GM12891 (cell line): ENCODE measurements at regions not wholly inside any gene's neighbourhood (a gene's known extent, or its start where the extent isn't known, plus 50 kb on each side); places are given as distances from the start of the nearest gene placed in this dataset.
"Not testable (repeated sequence)": the region's sequence is repeated elsewhere in the genome, so short reads cannot be mapped to it uniquely, and the experiment has no call there.

Source experiments
- DNase-seq: peaks from one replicate; pipeline ENCODE4 v3.0.0; 2011; ENCODE audit warnings: low spot score; ENCODE audit not compliant: insufficient read length
- FAIRE-seq: peaks from 2 replicates; lab custom pipeline; 2011; peaks lifted over from hg19 to GRCh38; lab: Jason Lieb, UNC
- PAX5 ChIP-seq: IDR thresholded peaks from 2 replicates; pipeline ENCODE4 v1.6.1; 2011; ENCODE audit warnings: low read length, moderate library complexity, mild to moderate bottlenecking; ENCODE audit not compliant: insufficient read depth, severe bottlenecking
- POLR2A ChIP-seq: IDR thresholded peaks from 2 replicates; pipeline ENCODE4 v1.6.1; 2011; ENCODE audit warnings: low read depth, low read length, control low read depth
- POLR2AphosphoS5 ChIP-seq: IDR thresholded peaks from 2 replicates; pipeline ENCODE4 v1.6.1; 2011; ENCODE audit warnings: low read depth, low read length, control low read depth
- POU2F2 ChIP-seq: IDR thresholded peaks from 2 replicates; pipeline ENCODE4 v1.6.1; 2011; ENCODE audit warnings: low read depth, mild to moderate bottlenecking, control low read depth, low read length, moderate library complexity
- SPI1 ChIP-seq: IDR thresholded peaks from 2 replicates; pipeline ENCODE4 v1.6.1; 2011; ENCODE audit warnings: low read depth, low read length, control low read depth
- TAF1 ChIP-seq: IDR thresholded peaks from 2 replicates; pipeline ENCODE4 v1.6.1; 2011; ENCODE audit warnings: low read depth, low read length, control low read depth

DNA sequence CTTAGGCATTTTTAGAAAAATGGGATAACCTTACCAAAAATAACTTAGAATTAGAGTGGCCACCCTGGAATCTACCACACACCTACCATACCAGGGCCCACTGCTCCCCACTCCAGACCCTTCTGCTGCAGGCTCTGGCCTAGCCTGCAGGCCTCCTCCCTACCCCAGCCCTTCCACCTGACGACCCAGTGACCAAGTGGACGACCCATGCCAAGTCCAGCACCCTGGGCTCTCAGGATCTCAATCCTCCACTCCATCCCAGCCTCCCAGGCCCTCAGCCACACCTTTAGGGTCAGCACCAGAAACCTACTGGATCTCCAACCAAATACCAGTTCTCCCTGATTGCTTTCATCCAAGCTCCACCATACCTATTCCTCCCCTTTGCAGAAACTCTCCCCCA lies 145.8 kb downstream of the TPRA1 start:
- no peak for DNase-seq
- FAIRE-seq = no peak
- TF ChIP-seq PAX5 = no peak
- TF ChIP-seq POLR2AphosphoS5 = no peak
- no peak for TF ChIP-seq POLR2A
- TF ChIP-seq SPI1 = no peak
- TF ChIP-seq TAF1 = no peak
- TF ChIP-seq POU2F2 = no peak

DNA sequence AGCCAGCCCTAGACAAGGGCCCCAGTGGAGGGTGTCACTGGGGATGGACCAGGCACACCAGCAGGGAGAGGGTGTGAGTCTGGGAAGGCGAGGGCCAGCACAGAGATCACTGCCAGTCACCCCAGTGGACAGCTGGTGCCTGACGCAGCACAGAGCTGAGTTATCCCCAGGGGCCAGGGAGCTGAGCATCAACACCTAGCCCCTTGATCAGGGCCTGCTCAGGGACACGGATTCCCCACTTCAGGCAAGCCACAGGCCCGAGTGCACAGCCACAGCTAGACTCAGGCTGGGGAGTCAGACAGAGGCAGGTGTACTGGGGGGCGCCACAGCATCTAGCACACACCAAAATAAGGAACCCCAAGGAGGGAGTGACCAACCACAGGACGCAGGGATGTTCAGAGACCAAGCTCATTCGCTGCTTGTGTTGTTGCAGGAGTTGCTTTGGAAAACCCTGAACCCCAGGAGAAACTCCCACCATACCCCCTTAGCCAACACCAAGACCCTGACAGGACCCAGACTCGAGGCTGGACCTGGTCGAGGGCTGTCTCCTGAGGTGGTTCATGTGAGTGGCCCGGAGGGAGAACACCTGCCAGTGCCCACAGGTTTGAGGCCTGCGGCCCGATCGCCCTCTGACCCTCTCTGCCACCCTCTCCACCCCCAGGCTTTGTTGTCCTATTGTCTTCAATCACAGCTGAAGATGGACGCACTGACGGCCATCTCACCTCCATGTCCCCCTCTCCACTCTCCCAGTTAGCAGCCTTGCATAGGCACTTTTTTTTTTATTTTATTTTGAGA lies 146.8 kb downstream of the TPRA1 start:
- no peak for TF ChIP-seq TAF1
- no peak for TF ChIP-seq POU2F2
- TF ChIP-seq POLR2A = no peak
- TF ChIP-seq SPI1 = no peak
- TF ChIP-seq POLR2AphosphoS5 = no peak
- no peak for TF ChIP-seq PAX5
- no peak for DNase-seq
- FAIRE-seq = no peak

DNA sequence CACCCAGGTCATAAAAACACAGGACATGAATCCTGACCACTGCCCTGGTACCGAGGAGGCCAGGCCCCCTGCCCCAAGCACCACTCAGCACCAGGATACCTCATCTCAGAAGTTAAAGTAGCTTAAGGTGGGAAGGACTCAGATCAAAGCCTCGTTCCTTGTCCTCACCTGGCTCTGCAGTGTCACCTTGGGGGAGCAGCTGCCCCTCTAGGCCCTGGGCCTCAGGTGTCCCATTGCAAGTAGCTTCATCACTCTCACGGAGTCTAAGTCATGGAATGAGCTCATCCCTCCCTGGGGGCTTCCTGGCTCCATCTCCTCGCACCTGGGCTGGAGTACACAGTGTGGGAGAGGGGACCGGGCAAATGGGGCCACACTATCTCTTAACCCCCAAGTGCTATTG lies 148.0 kb downstream of the TPRA1 start:
- no peak for TF ChIP-seq PAX5
- no peak for TF ChIP-seq SPI1
- TF ChIP-seq POU2F2 = no peak
- TF ChIP-seq POLR2AphosphoS5 = no peak
- no peak for TF ChIP-seq TAF1
- FAIRE-seq (no peak), DNase-seq (no peak)

DNA sequence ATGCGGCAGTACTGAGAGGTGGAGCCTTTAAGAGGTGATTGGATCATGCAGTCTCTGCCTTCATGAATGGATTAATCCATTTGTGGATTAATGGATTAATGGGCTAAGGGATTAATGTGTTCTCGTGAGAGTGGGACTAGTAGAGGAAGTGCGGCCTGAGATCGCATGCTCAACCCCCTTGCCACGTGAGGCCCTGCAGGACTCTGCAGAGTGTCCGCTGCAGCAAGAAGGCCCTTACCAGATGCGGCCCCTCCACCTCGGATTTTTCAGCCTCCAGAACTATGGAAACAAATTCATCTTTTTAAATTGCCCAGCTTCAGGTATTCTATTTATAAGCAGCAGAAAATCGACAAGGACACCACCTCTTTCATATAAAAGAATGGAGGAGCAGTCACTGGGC lies 148.8 kb downstream of the TPRA1 start:
- DNase-seq (no peak), FAIRE-seq (no peak)
- TF ChIP-seq POLR2A (no peak), SPI1 (no peak), PAX5 (no peak), POLR2AphosphoS5 (no peak), POU2F2 (no peak), TAF1 (no peak)

DNA sequence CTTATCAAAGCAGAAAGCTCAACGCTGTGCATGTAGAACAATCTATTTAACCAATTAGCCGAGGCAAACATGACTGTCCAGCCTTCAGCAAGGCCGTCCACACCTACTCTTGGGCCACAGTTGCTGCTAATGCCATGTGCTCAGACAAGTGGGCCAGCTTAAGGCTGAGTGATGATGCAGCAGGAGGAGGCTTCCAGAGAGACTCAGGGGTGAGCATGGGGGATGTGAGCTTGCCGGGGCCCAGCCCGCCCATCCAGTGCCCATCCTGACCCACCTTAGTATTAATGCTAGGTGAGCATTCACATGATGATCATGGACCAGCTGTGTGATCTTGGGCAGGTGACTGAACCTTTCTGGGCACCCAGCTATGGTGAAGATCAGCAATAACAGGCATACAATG lies 150.1 kb downstream of the TPRA1 start:
- DNase-seq = no peak
- TF ChIP-seq TAF1 = no peak
- no peak for TF ChIP-seq SPI1
- no peak for TF ChIP-seq POLR2A
- TF ChIP-seq POU2F2 = no peak
- TF ChIP-seq POLR2AphosphoS5 = no peak
- no peak for TF ChIP-seq PAX5
- FAIRE-seq = no peak

DNA sequence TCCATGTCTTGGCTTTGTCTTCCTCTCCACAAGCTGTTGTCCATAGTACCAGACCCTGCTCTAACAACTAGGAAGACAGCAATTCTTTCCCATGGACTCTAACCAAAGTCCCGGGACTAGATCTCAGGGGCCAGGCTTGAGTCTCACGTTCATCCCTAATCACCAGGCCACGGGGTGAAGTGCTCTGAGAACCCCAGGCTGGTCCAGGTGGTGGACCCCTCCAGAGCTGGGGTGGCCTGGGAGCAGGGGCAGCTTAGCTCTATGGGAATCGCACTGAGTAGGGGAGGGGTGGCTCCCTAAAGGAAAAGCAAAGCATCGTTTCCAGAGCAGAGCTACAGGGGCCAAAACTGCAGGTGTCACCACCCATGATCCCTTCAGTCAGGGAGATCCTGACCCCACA lies 150.9 kb downstream of the TPRA1 start:
- TF ChIP-seq SPI1 = no peak
- no peak for TF ChIP-seq PAX5
- TF ChIP-seq POLR2A = no peak
- no peak for TF ChIP-seq TAF1
- no peak for TF ChIP-seq POU2F2
- TF ChIP-seq POLR2AphosphoS5 = no peak
- DNase-seq (no peak), FAIRE-seq (no peak)

DNA sequence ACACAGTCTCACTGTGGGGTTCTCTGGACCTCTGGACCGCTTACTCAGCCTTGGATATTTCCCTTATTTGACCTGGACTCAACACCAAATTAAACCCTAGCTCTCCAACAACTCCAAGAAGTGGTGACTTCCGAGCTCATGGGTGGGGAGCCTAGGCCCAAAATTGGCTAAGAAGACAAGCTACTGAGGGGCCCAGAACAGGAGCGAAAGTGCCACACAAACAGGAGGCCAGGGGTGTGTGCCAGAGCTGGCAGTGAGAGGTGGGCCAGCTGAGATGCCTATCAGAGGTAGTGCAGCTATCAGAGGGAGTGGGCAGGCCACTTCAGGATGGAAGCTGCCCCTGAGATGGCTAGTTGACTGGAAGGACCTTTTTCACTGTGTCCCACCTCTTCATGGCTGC lies 151.1 kb upstream of the PRR20G start:
- DNase-seq = no peak
- FAIRE-seq = no peak
- TF ChIP-seq TAF1 (no peak), POU2F2 (no peak), SPI1 (no peak), POLR2AphosphoS5 (no peak), PAX5 (no peak), POLR2A (no peak)

- DNase-seq = no peak
- FAIRE-seq = no peak
- no peak for TF ChIP-seq POLR2AphosphoS5
- no peak for TF ChIP-seq SPI1
- no peak for TF ChIP-seq TAF1
- no peak for TF ChIP-seq POU2F2
- TF ChIP-seq PAX5 = no peak
- TF ChIP-seq POLR2A = no peak
Observed at GRCh38 chr3:127438371-127438770, 150.5 kb upstream of the PRR20G start.

GRCh38 chr3:127435299-127435698 lies 147.5 kb upstream of the PRR20G start:
- not testable (repeated sequence) for DNase-seq, FAIRE-seq

- FAIRE-seq = no peak
Observed at GRCh38 chr3:127431066-127431465, 143.2 kb upstream of the PRR20G start.

More at GRCh38 chr3:127431066-127431465, 143.2 kb upstream of the PRR20G start:
- TF ChIP-seq PAX5 = no peak
- TF ChIP-seq POLR2AphosphoS5 = no peak
- TF ChIP-seq TAF1 = no peak
- no peak for TF ChIP-seq SPI1
- TF ChIP-seq POU2F2 = no peak
- no peak for TF ChIP-seq POLR2A
- no peak for DNase-seq
